ENCODE measurements at regions not wholly inside any gene's neighbourhood (a gene's known extent, or its start where the extent isn't known, plus 50 kb on each side); places are given as distances from the start of the nearest gene placed in this dataset.

DNA sequence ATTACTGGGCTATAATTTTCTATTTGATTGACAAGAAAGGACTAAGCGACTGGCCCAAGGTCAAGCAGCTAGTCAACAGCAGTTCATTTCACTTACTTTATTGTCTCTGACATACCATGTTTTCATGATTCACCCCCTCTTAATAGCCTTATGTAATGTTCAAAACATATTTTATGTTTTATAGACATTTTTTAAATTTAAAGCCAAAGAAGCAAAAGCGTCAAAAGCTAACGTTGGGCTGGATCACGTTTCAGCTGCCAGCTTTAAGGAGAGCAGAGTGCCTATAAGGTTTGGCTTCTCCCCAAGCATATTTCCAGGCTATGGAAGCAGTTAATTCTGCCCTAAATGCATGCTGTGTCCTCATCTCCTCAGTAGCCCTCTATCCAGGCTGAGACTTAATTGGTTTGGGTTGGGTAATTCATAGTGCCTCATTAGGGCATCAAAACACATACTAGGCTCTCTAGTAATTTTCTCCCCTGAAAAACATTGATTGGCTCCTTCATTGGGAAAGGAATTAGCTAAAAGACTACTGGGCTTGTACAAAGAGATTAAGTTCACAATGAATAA lies 94.8 kb upstream of the CREB1 start:
- TF ChIP-seq, protein P1, sequence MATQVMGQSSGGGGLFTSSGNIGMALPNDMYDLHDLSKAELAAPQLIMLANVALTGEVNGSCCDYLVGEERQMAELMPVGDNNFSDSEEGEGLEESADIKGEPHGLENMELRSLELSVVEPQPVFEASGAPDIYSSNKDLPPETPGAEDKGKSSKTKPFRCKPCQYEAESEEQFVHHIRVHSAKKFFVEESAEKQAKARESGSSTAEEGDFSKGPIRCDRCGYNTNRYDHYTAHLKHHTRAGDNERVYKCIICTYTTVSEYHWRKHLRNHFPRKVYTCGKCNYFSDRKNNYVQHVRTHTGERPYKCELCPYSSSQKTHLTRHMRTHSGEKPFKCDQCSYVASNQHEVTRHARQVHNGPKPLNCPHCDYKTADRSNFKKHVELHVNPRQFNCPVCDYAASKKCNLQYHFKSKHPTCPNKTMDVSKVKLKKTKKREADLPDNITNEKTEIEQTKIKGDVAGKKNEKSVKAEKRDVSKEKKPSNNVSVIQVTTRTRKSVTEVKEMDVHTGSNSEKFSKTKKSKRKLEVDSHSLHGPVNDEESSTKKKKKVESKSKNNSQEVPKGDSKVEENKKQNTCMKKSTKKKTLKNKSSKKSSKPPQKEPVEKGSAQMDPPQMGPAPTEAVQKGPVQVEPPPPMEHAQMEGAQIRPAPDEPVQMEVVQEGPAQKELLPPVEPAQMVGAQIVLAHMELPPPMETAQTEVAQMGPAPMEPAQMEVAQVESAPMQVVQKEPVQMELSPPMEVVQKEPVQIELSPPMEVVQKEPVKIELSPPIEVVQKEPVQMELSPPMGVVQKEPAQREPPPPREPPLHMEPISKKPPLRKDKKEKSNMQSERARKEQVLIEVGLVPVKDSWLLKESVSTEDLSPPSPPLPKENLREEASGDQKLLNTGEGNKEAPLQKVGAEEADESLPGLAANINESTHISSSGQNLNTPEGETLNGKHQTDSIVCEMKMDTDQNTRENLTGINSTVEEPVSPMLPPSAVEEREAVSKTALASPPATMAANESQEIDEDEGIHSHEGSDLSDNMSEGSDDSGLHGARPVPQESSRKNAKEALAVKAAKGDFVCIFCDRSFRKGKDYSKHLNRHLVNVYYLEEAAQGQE (IDR thresholded peaks at IDR 0.05; ENCODE audit: insufficient read depth in 1 of 2, low read depth in 2 of 2, low read length in 2 of 2), result no peak
- TF ChIP-seq TAF1 (IDR thresholded peaks at IDR 0.05; ENCODE audit: borderline replicate concordance, insufficient read depth, low read length) (no peak), POLR2AphosphoS5 (IDR thresholded peaks at IDR 0.05; ENCODE audit: low read depth, low read length) (no peak), SIN3A (IDR thresholded peaks at IDR 0.05; ENCODE audit: borderline replicate concordance, insufficient read depth, low read length) (no peak), FOXP2 (optimal IDR thresholded peaks at IDR 0.05; ENCODE audit: borderline replicate concordance, extremely low read depth, extremely low read length, insufficient read depth) (no peak)

DNA sequence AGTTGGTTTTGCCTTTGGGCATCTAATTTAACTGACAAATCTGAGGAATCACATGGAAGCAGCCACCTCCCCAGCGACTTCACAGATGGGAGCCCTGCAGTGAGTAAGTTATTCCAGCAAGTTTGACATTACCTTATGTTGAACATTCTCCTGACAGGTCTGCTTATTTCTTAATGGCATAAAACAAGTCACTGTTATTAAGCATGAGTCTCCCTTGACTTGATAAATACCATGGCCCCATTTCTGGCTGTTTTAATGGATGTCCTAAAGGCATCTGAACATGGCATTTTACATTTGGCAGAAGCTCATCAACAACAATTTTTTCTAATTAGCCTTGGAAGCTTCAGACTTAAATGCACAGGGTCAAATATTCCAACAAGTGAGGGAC lies 92.6 kb upstream of the CREB1 start:
- TF ChIP-seq TAF1 (IDR thresholded peaks at IDR 0.05; ENCODE audit: borderline replicate concordance, insufficient read depth, low read length) (no peak), FOXP2 (optimal IDR thresholded peaks at IDR 0.05; ENCODE audit: borderline replicate concordance, extremely low read depth, extremely low read length, insufficient read depth) (no peak), POLR2AphosphoS5 (IDR thresholded peaks at IDR 0.05; ENCODE audit: low read depth, low read length) (no peak), SIN3A (IDR thresholded peaks at IDR 0.05; ENCODE audit: borderline replicate concordance, insufficient read depth, low read length) (no peak)
- TF ChIP-seq, protein P1 (IDR thresholded peaks at IDR 0.05; ENCODE audit: insufficient read depth in 1 of 2, low read depth in 2 of 2, low read length in 2 of 2), result no peak

DNA sequence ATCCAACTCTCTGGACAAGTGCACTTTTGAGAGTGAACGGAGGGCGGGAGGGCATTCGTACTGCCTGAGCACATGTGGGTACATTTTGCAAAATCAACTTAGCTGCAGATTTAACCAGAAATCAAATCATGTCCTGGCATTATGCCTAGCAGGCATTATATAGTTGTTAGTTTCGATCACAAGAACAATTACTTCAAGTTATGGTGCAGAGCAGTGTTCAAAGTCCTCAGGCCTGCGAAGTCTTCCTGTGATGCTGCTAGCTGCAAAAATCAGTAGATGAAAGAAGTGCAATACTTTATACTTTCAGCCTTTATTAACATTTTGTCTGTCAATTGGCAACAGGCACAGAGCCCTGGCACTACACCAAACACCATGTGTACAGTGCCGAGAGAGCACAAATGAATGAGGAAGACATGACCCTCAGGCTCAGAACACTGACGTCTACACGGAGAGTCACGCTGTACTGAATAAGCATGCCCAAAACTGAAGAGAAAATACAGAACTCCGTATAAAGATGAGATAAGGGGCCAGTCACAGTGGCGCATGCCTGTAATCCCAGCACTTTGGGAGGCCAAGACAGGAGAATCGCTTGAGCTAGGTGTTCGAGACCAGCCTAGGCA lies 92.1 kb upstream of the CREB1 start:
- no peak for TF ChIP-seq SIN3A (IDR thresholded peaks at IDR 0.05; ENCODE audit: borderline replicate concordance, insufficient read depth, low read length)

DNA sequence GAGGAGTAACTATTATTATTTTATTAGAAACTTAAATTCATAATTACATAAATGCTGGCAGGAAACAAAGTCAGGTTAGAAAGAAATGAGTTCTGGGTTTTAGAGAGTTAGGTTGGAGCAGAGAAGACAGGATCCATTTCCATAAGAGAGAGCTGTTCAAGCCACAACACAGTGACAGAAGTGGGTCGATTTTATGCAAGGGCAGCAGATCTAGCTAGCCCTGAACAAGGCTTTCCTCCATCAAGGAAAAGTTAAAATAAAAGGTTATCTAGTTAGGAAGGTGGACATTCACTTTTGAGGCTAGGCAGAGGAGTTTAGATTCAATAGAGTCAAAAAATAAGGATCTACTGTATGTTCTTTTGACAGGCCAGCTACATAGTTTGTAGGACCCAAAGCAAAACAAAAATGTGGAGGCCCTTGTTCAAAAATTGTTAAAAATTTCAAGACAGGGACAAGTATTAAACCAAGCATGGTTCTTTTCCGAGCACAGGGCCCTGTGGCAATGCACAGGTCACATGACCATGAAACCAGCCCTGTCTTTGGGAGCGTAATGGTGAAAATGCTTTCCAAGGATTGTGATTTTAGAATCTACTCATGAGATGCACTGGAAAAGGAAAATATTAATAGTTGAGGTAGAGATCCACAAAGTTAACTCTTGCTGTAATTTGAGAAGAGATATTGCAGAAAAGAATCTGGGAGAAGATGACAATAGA lies 91.2 kb upstream of the CREB1 start:
- TF ChIP-seq FOXP2 (optimal IDR thresholded peaks at IDR 0.05; ENCODE audit: borderline replicate concordance, extremely low read depth, extremely low read length, insufficient read depth) (no peak), POLR2AphosphoS5 (IDR thresholded peaks at IDR 0.05; ENCODE audit: low read depth, low read length) (no peak)
- TF ChIP-seq, protein P1 (IDR thresholded peaks at IDR 0.05; ENCODE audit: insufficient read depth in 1 of 2, low read depth in 2 of 2, low read length in 2 of 2), result no peak

DNA sequence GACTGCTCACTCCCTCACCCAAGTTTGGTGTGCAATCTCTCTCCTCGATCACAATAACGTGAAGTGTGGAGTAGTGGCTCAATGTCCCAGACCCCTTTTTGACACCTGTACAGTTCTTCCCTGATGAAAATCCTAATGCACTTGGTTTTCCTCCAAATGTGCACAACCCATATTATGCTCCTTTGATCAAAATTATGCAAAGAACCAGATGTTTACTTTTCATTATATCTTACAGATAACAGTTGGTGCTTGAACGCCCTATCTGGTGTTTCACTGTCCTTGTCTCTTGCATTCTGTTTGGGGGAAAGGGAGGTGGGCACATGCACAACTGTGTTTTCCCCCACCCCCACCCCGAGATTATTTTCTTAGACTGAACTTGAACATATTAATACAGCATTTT lies 85.0 kb upstream of the CREB1 start:
- TF ChIP-seq TAF1 (IDR thresholded peaks at IDR 0.05; ENCODE audit: borderline replicate concordance, insufficient read depth, low read length), result no peak
- no peak for TF ChIP-seq FOXP2 (optimal IDR thresholded peaks at IDR 0.05; ENCODE audit: borderline replicate concordance, extremely low read depth, extremely low read length, insufficient read depth)
- TF ChIP-seq, protein P1 (IDR thresholded peaks at IDR 0.05; ENCODE audit: insufficient read depth in 1 of 2, low read depth in 2 of 2, low read length in 2 of 2), result no peak
- TF ChIP-seq SIN3A (IDR thresholded peaks at IDR 0.05; ENCODE audit: borderline replicate concordance, insufficient read depth, low read length), result no peak
- no peak for TF ChIP-seq POLR2AphosphoS5 (IDR thresholded peaks at IDR 0.05; ENCODE audit: low read depth, low read length)
